Right atrium auricular region (tissue), 2 donors: ENCODE measurements at regions not wholly inside any gene's neighbourhood (a gene's known extent, or its start where the extent isn't known, plus 50 kb on each side); places are given as distances from the start of the nearest gene placed in this dataset.

Experiments used
- DNase-seq: peaks from one replicate; pipeline ENCODE4 v3.0.0-alpha.2; 2019; ENCODE audit warnings: low spot score
- H3K27ac ChIP-seq, 2 donors: fragments of 200-600 bp; sonication (generic); 1 replicate in 1 of 2; 2 replicates in 1 of 2; pipeline ENCODE4 v1.5.1; 2016 to 2019
- H3K27me3 ChIP-seq, 2 donors: fragments of 200-600 bp; sonication (generic); one replicate each; pipeline versions ENCODE4 v1.5.1 to v1.6.0; 2017 to 2019
- H3K36me3 ChIP-seq: fragments of 200-600 bp; sonication (generic); one replicate; pipeline ENCODE4 v1.5.1; 2016
- H3K4me1 ChIP-seq, 2 donors: fragments of 200-600 bp; sonication (generic); one replicate each; pipeline versions ENCODE4 v1.5.1 to v1.6.0; 2017 to 2019
- H3K4me3 ChIP-seq, 2 donors: fragments of 200-600 bp; sonication (generic); 1 replicate in 1 of 2; 2 replicates in 1 of 2; pipeline ENCODE4 v1.5.1; 2017 to 2019; ENCODE audit warnings: mild to moderate bottlenecking in 1 of 2, moderate library complexity in 1 of 2
- H3K9me3 ChIP-seq, 2 donors: fragments of 200-600 bp; sonication (generic); one replicate each; pipeline ENCODE4 v1.5.1; 2019
- CTCF ChIP-seq, 2 donors: fragments of 200-600 bp; sonication (generic); IDR thresholded peaks; one replicate each; pipeline ENCODE4 v1.5.1; 2019; ENCODE audit warnings: antibody characterized with exemption in 2 of 2

- no peak for TF ChIP-seq CTCF (IDR thresholded peaks at IDR 0.05)
- Histone ChIP-seq H3K27ac (peak overlapping the region in 1 of 2 donors; percentile 51), H3K4me1 (peaks cover 0 to 5% of the 10 kb centered on the region in 2 donors), H3K27me3 (no peaks in the 10 kb centered on the region), H3K4me3 (no peak overlapping the region), H3K36me3 (no peaks in the 10 kb centered on the region), H3K9me3 (no peaks in the 10 kb centered on the region)
- DNase-seq = no peak
Observed at GRCh38 chr9:116088396-116088795, 65.2 kb upstream of the PAPPA start.

- no peak for DNase-seq
- H3K36me3 ChIP-seq = no peaks in the 10 kb centered on the region
- H3K4me3 ChIP-seq = no peak overlapping the region
- H3K9me3 ChIP-seq = no peaks in the 10 kb centered on the region
- peaks cover 0 to 5% of the 10 kb centered on the region in 2 donors for H3K4me1 ChIP-seq
- H3K27me3 ChIP-seq = no peaks in the 10 kb centered on the region
- H3K27ac ChIP-seq = no peak overlapping the region
- TF ChIP-seq CTCF (IDR thresholded peaks at IDR 0.05) = no peak
Observed at GRCh38 chr9:116090030-116090770, 63.4 kb upstream of the PAPPA start.

GRCh38 chr9:116094846-116095245 lies 58.7 kb upstream of the PAPPA start:
- TF ChIP-seq CTCF (IDR thresholded peaks at IDR 0.05) = no peak
- Histone ChIP-seq H3K27me3 (no peaks in the 10 kb centered on the region), H3K9me3 (no peaks in the 10 kb centered on the region), H3K4me3 (no peak overlapping the region), H3K27ac (no peak overlapping the region), H3K36me3 (no peaks in the 10 kb centered on the region), H3K4me1 (no peaks in the 10 kb centered on the region)
- no peak for DNase-seq

GRCh38 chr9:116095403-116095802 lies 58.2 kb upstream of the PAPPA start:
- no peak overlapping the region for H3K4me3 ChIP-seq
- H3K27ac ChIP-seq = no peak overlapping the region
- no peaks in the 10 kb centered on the region for H3K27me3 ChIP-seq

GRCh38 chr9:116096046-116096445 lies 57.5 kb upstream of the PAPPA start:
- no peaks in the 10 kb centered on the region for H3K36me3 ChIP-seq
- TF ChIP-seq CTCF (IDR thresholded peaks at IDR 0.05) = no peak
- no peaks in the 10 kb centered on the region for H3K4me1 ChIP-seq
- H3K9me3 ChIP-seq = no peaks in the 10 kb centered on the region
- no peak overlapping the region for H3K27ac ChIP-seq
- DNase-seq = no peak
- H3K27me3 ChIP-seq = no peaks in the 10 kb centered on the region
- no peak overlapping the region for H3K4me3 ChIP-seq

More at GRCh38 chr9:116095403-116095802, 58.2 kb upstream of the PAPPA start:
- TF ChIP-seq CTCF (IDR thresholded peaks at IDR 0.05) = no peak
- Histone ChIP-seq H3K9me3 (no peaks in the 10 kb centered on the region), H3K4me1 (no peaks in the 10 kb centered on the region), H3K36me3 (no peaks in the 10 kb centered on the region)
- DNase-seq = no peak

- DNase-seq = no peak
- Histone ChIP-seq H3K9me3 (no peaks in the 10 kb centered on the region), H3K4me3 (no peak overlapping the region), H3K27ac (no peak overlapping the region), H3K36me3 (no peaks in the 10 kb centered on the region), H3K4me1 (no peaks in the 10 kb centered on the region), H3K27me3 (no peaks in the 10 kb centered on the region)
- no peak for TF ChIP-seq CTCF (IDR thresholded peaks at IDR 0.05)
Observed at GRCh38 chr9:116096853-116097252, 56.7 kb upstream of the PAPPA start.
